Thoracic aorta (tissue), 2 donors: ENCODE measurements at regions not wholly inside any gene's neighbourhood (a gene's known extent, or its start where the extent isn't known, plus 50 kb on each side); places are given as distances from the start of the nearest gene placed in this dataset.
"Not testable (repeated sequence)": the region's sequence is repeated elsewhere in the genome, so short reads cannot be mapped to it uniquely, and the experiment has no call there.

Experiments
- ATAC-seq: fragments of 150-250 bp; one replicate; pipeline ENCODE4 v1.8.0; 2017; ENCODE audit warnings: low read depth; ENCODE audit not compliant: insufficient number of reproducible peaks, low FRiP score
- DNase-seq: peaks from one replicate; pipeline ENCODE4 v3.0.0-alpha.2; 2020; ENCODE audit warnings: low spot score
- H3K27ac ChIP-seq, 2 donors: fragments of 200-600 bp; sonication (generic); 1 replicate in 1 of 2; 2 replicates in 1 of 2; pipeline ENCODE4 v1.5.1; 2016; ENCODE audit warnings: mild to moderate bottlenecking in 2 of 2, moderate library complexity in 2 of 2
- H3K27me3 ChIP-seq: fragments of 200-600 bp; sonication (generic); replicated peaks from 2 replicates; pipeline ENCODE4 v1.6.0; 2016; ENCODE audit warnings: mild to moderate bottlenecking; ENCODE audit not compliant: insufficient read depth
- H3K36me3 ChIP-seq: fragments of 200-600 bp; sonication (generic); one replicate; pipeline ENCODE4 v1.5.1; 2016
- H3K4me1 ChIP-seq, 2 donors: fragments of 200-600 bp; sonication (generic); 1 replicate in 1 of 2; 2 replicates in 1 of 2; pipeline versions ENCODE4 v1.5.1 to v1.6.0; 2016; ENCODE audit warnings: low read depth in 2 of 2, mild to moderate bottlenecking in 1 of 2; ENCODE audit not compliant: control insufficient read depth in 1 of 2
- H3K4me3 ChIP-seq: fragments of 200-600 bp; sonication (generic); 2 replicates; pipeline ENCODE4 v1.5.1; 2016; ENCODE audit warnings: mild to moderate bottlenecking
- H3K9me3 ChIP-seq: fragments of 200-600 bp; sonication (generic); 2 replicates; pipeline ENCODE4 v1.5.1; 2016
- TF ChIP-seq, protein P1 (sequence below): fragments of 200-600 bp; sonication (generic); IDR thresholded peaks from one replicate; pipeline ENCODE4 v1.5.1; 2019; ENCODE audit warnings: antibody characterized with exemption

DNA sequence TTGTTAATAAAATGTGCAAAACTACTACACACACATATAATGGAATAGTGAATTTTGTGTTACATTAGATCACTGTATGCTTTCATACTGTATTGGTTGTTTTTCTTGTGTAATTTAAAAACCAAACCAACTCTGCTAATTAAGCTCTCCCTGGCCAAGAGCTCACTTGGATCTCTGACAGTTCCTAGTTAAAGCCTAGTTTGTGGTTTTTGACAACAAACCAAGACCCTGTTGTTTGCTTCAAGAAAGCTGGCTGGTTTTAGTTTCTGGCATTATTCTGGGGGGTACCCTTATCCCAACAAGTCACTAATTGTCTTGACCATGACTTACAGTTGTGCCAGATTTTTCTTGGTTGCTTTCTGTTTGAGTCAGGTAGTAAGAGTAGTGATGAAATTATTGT, 121.4 kb upstream of the CXorf66 start:
- DNase-seq = no peak

DNA sequence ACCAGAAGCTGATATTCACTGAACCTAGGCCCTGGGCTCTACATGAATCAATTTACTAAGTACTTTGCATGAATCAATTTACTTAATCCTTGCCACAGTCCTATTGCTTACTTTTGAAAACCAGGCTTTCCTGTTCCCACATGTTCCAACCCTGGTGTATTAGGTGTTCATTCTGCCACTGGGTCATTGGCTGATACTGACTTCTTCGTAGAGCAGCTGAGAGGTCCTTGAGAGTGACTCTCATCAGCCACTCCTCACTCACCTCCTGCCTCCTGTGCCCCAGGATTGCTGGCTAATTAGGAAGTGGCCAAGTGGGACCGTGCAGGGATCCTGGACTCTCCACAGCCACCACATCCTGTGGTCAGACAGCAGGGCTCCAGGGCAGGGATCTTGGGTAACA, 109.5 kb upstream of the CXorf66 start:
- not testable (repeated sequence) for H3K27ac ChIP-seq, H3K4me3 ChIP-seq, H3K36me3 ChIP-seq, DNase-seq, ATAC-seq, H3K4me1 ChIP-seq, H3K27me3 ChIP-seq, H3K9me3 ChIP-seq

More for the DNA sequence above, 121.4 kb upstream of the CXorf66 start:
- no peaks in the 10 kb centered on the region for H3K36me3 ChIP-seq
- H3K9me3 ChIP-seq = no peaks in the 10 kb centered on the region
- H3K27me3 ChIP-seq = no peaks in the 10 kb centered on the region
- no peak overlapping the region for H3K27ac ChIP-seq
- no peak for ATAC-seq
- no peak overlapping the region for H3K4me3 ChIP-seq
- H3K4me1 ChIP-seq = no peaks in the 10 kb centered on the region
- TF ChIP-seq, protein P1, sequence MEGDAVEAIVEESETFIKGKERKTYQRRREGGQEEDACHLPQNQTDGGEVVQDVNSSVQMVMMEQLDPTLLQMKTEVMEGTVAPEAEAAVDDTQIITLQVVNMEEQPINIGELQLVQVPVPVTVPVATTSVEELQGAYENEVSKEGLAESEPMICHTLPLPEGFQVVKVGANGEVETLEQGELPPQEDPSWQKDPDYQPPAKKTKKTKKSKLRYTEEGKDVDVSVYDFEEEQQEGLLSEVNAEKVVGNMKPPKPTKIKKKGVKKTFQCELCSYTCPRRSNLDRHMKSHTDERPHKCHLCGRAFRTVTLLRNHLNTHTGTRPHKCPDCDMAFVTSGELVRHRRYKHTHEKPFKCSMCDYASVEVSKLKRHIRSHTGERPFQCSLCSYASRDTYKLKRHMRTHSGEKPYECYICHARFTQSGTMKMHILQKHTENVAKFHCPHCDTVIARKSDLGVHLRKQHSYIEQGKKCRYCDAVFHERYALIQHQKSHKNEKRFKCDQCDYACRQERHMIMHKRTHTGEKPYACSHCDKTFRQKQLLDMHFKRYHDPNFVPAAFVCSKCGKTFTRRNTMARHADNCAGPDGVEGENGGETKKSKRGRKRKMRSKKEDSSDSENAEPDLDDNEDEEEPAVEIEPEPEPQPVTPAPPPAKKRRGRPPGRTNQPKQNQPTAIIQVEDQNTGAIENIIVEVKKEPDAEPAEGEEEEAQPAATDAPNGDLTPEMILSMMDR = no peak

DNA sequence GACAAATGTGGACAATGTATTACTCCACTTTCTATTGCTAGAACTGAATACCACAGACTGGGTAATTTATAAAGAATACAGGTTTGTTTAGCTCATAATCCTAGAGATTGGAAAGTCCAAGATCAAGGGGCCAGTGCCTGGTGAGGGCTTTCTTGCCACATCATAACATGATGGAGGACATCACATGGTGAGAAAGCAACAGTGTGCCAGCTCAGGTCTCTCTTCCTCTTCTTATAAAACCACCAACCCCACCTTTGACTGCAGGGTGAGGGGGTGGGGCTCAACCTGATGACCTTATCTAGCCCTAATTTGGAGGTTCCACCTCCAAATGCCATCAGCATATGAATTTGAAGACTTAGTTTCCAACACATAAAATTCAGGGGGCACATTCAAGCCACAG, 105.7 kb upstream of the CXorf66 start:
- Histone ChIP-seq H3K9me3 (no peaks in the 10 kb centered on the region), H3K4me3 (no peak overlapping the region), H3K4me1 (no peaks in the 10 kb centered on the region), H3K36me3 (no peaks in the 10 kb centered on the region), H3K27me3 (no peaks in the 10 kb centered on the region), H3K27ac (no peak overlapping the region)
- TF ChIP-seq, protein P1 = no peak
- DNase-seq (no peak), ATAC-seq (no peak)

DNA sequence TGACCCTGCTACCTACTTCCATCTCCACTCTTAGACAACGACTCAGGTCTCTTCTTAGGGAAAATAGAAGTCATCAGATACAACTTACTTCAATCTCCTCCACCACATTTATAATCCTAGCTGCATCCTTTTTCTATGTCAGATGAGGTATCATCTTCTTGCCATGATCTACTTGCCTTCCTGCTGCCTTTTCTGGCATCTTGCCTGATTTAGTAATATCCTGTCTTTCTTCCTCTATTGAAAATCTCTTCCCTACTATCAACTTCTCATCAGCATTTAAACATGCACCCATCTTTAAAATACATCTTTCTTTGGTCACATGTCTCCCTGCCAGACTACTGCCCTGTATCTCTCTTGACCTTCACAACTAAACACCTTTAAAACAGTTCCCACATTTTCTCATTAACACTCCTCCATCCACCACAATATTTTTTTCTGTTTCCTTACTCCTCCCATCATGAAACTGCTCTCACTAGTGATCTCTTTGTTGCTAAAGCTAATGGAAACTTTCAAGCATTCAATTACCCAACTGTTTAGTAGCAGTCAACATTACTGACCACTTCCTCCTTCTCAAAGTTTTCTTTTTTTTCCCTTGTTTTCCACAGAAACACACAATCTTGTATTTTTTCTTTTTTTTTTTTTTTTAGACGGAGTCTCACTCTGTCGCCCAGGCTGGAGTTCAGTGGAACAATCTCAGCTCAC, 100.8 kb upstream of the CXorf66 start:
- no peaks in the 10 kb centered on the region for H3K4me1 ChIP-seq

DNA sequence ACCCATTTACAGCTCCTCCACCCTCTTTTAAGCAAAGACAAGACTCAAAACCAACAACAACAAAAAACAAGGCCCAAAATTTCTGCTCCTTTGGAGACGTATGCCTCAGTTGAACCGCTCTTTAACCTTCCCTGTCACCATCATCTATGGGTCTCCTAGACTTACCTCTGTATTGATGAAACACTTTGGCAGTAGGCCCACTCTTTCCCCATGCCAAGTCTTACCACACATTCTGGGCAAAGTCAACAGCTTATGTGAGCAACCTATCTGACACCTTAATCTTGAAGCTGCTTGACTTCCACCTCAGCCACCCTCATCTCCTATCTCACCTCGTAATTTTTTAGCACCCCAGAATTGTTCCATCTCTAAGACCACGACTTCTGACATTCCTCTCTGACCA, 99.7 kb upstream of the CXorf66 start:
- Histone ChIP-seq H3K27ac (no peak overlapping the region), H3K9me3 (no peaks in the 10 kb centered on the region), H3K27me3 (no peaks in the 10 kb centered on the region), H3K4me3 (no peak overlapping the region), H3K4me1 (no peaks in the 10 kb centered on the region), H3K36me3 (no peaks in the 10 kb centered on the region)
- ATAC-seq (no peak), DNase-seq (no peak)
- TF ChIP-seq, protein P1 = no peak

More for the DNA sequence above, 100.8 kb upstream of the CXorf66 start:
- ATAC-seq = no peak
- Histone ChIP-seq H3K4me3 (no peak overlapping the region), H3K9me3 (no peaks in the 10 kb centered on the region), H3K27ac (no peak overlapping the region), H3K36me3 (no peaks in the 10 kb centered on the region), H3K27me3 (no peaks in the 10 kb centered on the region)
- TF ChIP-seq, protein P1 = no peak
- DNase-seq = no peak

DNA sequence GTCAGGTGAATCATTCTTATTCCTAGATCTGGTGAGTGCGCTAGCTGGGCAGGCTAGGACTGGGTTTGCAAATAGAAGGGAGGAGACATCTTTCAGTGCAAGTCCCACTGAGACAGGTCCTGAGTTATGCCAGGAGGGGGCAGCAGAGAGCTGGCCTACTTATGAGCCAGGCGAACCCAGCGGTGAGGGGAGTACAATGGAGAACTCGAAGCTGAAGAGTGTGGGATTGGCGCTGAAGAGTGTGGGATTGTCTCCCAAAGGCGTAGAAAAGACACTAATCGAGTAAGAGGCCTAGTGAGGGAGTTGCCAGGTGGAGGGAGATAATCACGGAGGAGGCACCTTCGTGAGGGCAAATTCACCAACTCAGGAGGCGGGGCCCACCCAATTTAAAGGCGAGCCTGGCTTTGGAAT, 91.7 kb upstream of the CXorf66 start:
- no peak for ATAC-seq
- Histone ChIP-seq H3K9me3 (no peaks in the 10 kb centered on the region), H3K27me3 (no peaks in the 10 kb centered on the region), H3K27ac (no peak overlapping the region), H3K36me3 (no peaks in the 10 kb centered on the region), H3K4me1 (no peaks in the 10 kb centered on the region), H3K4me3 (no peak overlapping the region)
- peak; percentile 7 for DNase-seq
- TF ChIP-seq, protein P1 = peak; percentile 71
